IPS DF 4.7 (cell line): ENCODE measurements at regions not wholly inside any gene's neighbourhood (a gene's known extent, or its start where the extent isn't known, plus 50 kb on each side); places are given as distances from the start of the nearest gene placed in this dataset.

Experiments used
- DNase-seq: peaks from one replicate; pipeline ENCODE4 v3.0.0-alpha.2; 2013; ENCODE audit warnings: low spot score; ENCODE audit errors: extremely low read depth

GRCh38 chr15:29611057-29611456 is 211.2 kb downstream of the TJP1 start:
- peak; percentile 62 for DNase-seq

GRCh38 chr15:29601811-29602210 is 220.5 kb downstream of the TJP1 start:
- no peak for DNase-seq

GRCh38 chr15:29600262-29600661 is 222.0 kb downstream of the TJP1 start:
- no peak for DNase-seq

GRCh38 chr15:29596266-29596665 is 226.0 kb downstream of the TJP1 start:
- no peak for DNase-seq

GRCh38 chr15:29593629-29594028 is 228.6 kb downstream of the TJP1 start:
- no peak for DNase-seq

GRCh38 chr15:29593111-29593510 is 229.2 kb downstream of the TJP1 start:
- DNase-seq, result no peak

GRCh38 chr15:29590701-29591100 is 231.6 kb downstream of the TJP1 start:
- no peak for DNase-seq

GRCh38 chr15:29589975-29590374 is 232.3 kb downstream of the TJP1 start:
- DNase-seq, result no peak

- no peak for DNase-seq
Measured at GRCh38 chr15:29589416-29589815, 232.9 kb downstream of the TJP1 start.

- DNase-seq, result no peak
Measured at GRCh38 chr15:29573197-29573838, 248.9 kb downstream of the TJP1 start.

GRCh38 chr15:29571792-29572431 is 250.4 kb downstream of the TJP1 start:
- DNase-seq, result no peak

GRCh38 chr15:29570948-29571791 is 251.1 kb downstream of the TJP1 start:
- no peak for DNase-seq

- DNase-seq, result no peak
Measured at GRCh38 chr15:29570121-29570947, 251.9 kb downstream of the TJP1 start.

- DNase-seq, result no peak
Measured at GRCh38 chr15:29569533-29570092, 252.7 kb downstream of the TJP1 start.

- no peak for DNase-seq
Measured at GRCh38 chr15:29568840-29569532, 253.3 kb downstream of the TJP1 start.

GRCh38 chr15:29567336-29567735 is 254.9 kb downstream of the TJP1 start:
- DNase-seq, result no peak

- no peak for DNase-seq
Measured at GRCh38 chr15:29566914-29567313, 255.4 kb downstream of the TJP1 start.

- DNase-seq, result no peak
Measured at GRCh38 chr15:29563112-29563511, 259.2 kb downstream of the TJP1 start.

GRCh38 chr15:29560896-29561295 is 261.4 kb downstream of the TJP1 start:
- DNase-seq, result no peak

- DNase-seq, result no peak
Measured at GRCh38 chr15:29558261-29558660, 264.0 kb downstream of the TJP1 start.

GRCh38 chr15:29557171-29557570 is 265.1 kb downstream of the TJP1 start:
- DNase-seq, result no peak
